ENCODE measurements at regions not wholly inside any gene's neighbourhood (a gene's known extent, or its start where the extent isn't known, plus 50 kb on each side); places are given as distances from the start of the nearest gene placed in this dataset.

DNA sequence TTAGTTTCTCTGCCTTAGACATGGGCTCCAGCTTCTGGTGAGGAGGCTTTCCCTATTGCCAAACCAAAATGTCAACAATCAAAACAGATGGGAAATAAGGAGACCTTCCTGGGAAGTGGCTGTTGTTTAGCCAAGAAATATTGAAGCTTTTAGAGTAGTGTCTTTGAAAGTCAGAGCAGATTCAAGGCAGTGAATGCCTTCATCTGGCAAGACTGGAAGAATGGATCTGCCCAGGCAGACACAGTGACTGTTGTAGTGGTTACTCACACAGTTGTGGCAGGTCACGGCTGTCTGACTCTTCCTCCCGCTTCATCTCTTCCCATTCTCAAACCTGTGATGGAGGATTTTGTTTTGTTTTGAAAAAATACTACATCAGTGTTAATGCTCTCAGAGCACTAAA lies 154.1 kb upstream of the ADO start:
- DNase-seq = no peak
- no peaks in the 10 kb centered on the region for H3K27me3 Mint-ChIP-seq
- H3K36me3 Mint-ChIP-seq (ENCODE audit: low read depth) = no peaks in the 10 kb centered on the region
- H3K4me3 Mint-ChIP-seq = no peak overlapping the region
- H3K27ac Mint-ChIP-seq = no peak overlapping the region
- H3K9me3 Mint-ChIP-seq = peaks cover under 1% of the 10 kb centered on the region
- peaks cover 49% of the 10 kb centered on the region for H3K4me1 Mint-ChIP-seq (ENCODE audit: low read depth)

GRCh38 chr10:62651341-62651740 lies 153.2 kb upstream of the ADO start:
- H3K27me3 Mint-ChIP-seq = no peaks in the 10 kb centered on the region
- peaks cover 52% of the 10 kb centered on the region for H3K4me1 Mint-ChIP-seq (ENCODE audit: low read depth)
- DNase-seq = no peak
- no peak overlapping the region for H3K4me3 Mint-ChIP-seq
- H3K27ac Mint-ChIP-seq = no peak overlapping the region
- no peaks in the 10 kb centered on the region for H3K36me3 Mint-ChIP-seq (ENCODE audit: low read depth)
- peaks cover 2% of the 10 kb centered on the region for H3K9me3 Mint-ChIP-seq

DNA sequence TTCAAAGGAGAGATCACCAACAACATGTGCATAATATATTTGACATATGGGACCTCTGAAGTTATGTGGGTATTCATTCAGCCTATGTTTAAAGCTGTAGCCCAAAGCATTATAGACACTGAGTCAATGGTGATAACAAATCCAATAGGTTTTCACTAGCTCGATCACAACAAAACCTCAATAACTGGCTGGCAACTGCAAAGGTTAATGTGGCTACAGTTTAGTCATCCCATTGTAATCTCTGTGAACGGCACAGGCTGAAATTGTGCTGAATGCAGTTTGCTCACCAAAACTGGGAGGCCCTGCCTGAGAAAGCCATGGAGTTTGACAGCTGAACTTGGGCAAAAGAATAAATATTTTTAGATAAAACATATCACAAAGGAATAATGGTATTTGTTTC lies 152.4 kb upstream of the ADO start:
- no peak for DNase-seq
- Mint-ChIP-seq H3K27me3 (no peaks in the 10 kb centered on the region), H3K27ac (no peak overlapping the region), H3K4me3 (no peak overlapping the region), H3K4me1 (ENCODE audit: low read depth) (peaks cover 46% of the 10 kb centered on the region), H3K9me3 (peaks cover 2% of the 10 kb centered on the region), H3K36me3 (ENCODE audit: low read depth) (no peaks in the 10 kb centered on the region)

DNA sequence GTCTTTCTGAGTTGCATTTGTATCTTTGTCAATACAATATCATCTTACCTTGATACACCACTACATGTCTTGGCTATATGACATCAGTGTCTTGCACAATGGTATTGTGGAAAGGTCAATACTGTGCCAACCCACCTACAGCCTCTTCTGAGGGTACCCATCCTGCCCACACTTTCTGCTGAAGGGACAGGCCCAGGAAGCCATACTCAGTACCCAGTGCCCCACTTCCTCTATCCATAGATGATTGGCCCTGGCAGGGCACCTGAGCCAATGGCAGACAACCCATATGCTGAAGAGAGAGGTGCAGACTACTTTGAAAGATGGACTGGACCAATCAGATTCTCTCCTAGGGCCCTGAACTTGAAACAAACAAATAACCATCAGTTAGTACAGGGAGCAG lies 152.0 kb upstream of the ADO start:
- Mint-ChIP-seq H3K36me3 (ENCODE audit: low read depth) (no peaks in the 10 kb centered on the region), H3K9me3 (peaks cover 2% of the 10 kb centered on the region), H3K4me1 (ENCODE audit: low read depth) (peaks cover 42% of the 10 kb centered on the region), H3K27me3 (no peaks in the 10 kb centered on the region), H3K27ac (no peak overlapping the region), H3K4me3 (no peak overlapping the region)
- no peak for DNase-seq

DNA sequence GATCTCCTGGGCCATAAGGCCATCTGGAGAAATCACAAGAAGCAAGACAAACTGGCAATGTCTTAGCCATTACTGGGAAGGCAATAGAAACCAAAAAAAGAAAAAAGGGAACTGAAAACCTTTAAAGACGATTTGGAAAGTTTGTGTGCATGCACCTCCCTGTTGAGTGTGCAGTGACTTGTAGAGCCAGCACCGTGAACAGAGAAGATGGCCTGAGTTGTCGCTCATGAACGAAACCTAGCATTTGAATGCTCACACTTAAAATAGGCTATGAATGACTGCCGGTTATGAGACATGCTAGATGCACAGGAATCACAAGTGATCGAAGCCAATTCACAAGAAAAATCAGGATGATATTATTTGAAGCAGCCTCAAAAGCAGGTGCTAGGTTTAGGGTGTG lies 151.3 kb upstream of the ADO start:
- DNase-seq = no peak
- Mint-ChIP-seq H3K27ac (no peak overlapping the region), H3K4me3 (no peak overlapping the region), H3K27me3 (no peaks in the 10 kb centered on the region), H3K4me1 (ENCODE audit: low read depth) (peaks cover 36% of the 10 kb centered on the region), H3K9me3 (peaks cover 2% of the 10 kb centered on the region), H3K36me3 (ENCODE audit: low read depth) (no peaks in the 10 kb centered on the region)

DNA sequence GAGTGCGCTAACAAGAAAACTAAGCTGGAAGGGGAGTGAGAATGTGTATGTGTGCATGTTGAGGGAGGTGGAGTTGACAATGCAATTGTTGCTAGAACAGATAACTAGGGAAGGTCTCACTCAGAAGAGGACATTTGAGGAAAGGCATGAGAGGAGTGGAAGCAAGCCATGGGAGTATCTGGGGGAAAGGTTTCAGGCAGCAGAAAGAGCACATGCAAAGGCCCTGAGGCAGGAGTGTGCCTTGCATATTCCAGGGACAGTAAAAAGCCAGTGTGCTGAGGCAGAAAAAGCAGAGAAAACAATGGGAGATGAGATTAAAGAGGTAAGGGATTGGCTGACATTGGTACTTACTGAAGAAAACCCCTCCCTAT lies 149.6 kb upstream of the ADO start:
- H3K27me3 Mint-ChIP-seq = no peaks in the 10 kb centered on the region
- peaks cover 2% of the 10 kb centered on the region for H3K9me3 Mint-ChIP-seq
- H3K4me3 Mint-ChIP-seq = no peak overlapping the region
- no peak overlapping the region for H3K27ac Mint-ChIP-seq
- no peak for DNase-seq
- H3K4me1 Mint-ChIP-seq (ENCODE audit: low read depth) = peaks cover 30% of the 10 kb centered on the region
- no peaks in the 10 kb centered on the region for H3K36me3 Mint-ChIP-seq (ENCODE audit: low read depth)

- Mint-ChIP-seq H3K4me1 (ENCODE audit: low read depth) (peaks cover 30% of the 10 kb centered on the region), H3K27ac (no peak overlapping the region), H3K27me3 (no peaks in the 10 kb centered on the region), H3K36me3 (ENCODE audit: low read depth) (no peaks in the 10 kb centered on the region), H3K9me3 (peaks cover 2% of the 10 kb centered on the region), H3K4me3 (no peak overlapping the region)
- no peak for DNase-seq
Observed at GRCh38 chr10:62655337-62655994, 149.1 kb upstream of the ADO start.

- peaks cover 25% of the 10 kb centered on the region for H3K4me1 Mint-ChIP-seq (ENCODE audit: low read depth)
- H3K27ac Mint-ChIP-seq = no peak overlapping the region
- no peaks in the 10 kb centered on the region for H3K36me3 Mint-ChIP-seq (ENCODE audit: low read depth)
- no peak overlapping the region for H3K4me3 Mint-ChIP-seq
- no peaks in the 10 kb centered on the region for H3K27me3 Mint-ChIP-seq
- no peak for DNase-seq
- peaks cover 2% of the 10 kb centered on the region for H3K9me3 Mint-ChIP-seq
Observed at GRCh38 chr10:62657244-62657835, 147.2 kb upstream of the ADO start.

- peaks cover 2% of the 10 kb centered on the region for H3K9me3 Mint-ChIP-seq
- H3K4me1 Mint-ChIP-seq (ENCODE audit: low read depth) = peaks cover 16% of the 10 kb centered on the region
- DNase-seq = no peak
- H3K4me3 Mint-ChIP-seq = no peak overlapping the region
- no peaks in the 10 kb centered on the region for H3K27me3 Mint-ChIP-seq
- no peaks in the 10 kb centered on the region for H3K36me3 Mint-ChIP-seq (ENCODE audit: low read depth)
- H3K27ac Mint-ChIP-seq = no peak overlapping the region
Observed at GRCh38 chr10:62658516-62658915, 146.0 kb upstream of the ADO start.

GRCh38 chr10:62661143-62661542 lies 143.4 kb upstream of the ADO start:
- no peak for DNase-seq
- no peaks in the 10 kb centered on the region for H3K9me3 Mint-ChIP-seq
- no peaks in the 10 kb centered on the region for H3K36me3 Mint-ChIP-seq (ENCODE audit: low read depth)
- no peak overlapping the region for H3K27ac Mint-ChIP-seq
- no peak overlapping the region for H3K4me3 Mint-ChIP-seq
- H3K27me3 Mint-ChIP-seq = no peaks in the 10 kb centered on the region
- H3K4me1 Mint-ChIP-seq (ENCODE audit: low read depth) = no peaks in the 10 kb centered on the region

GRCh38 chr10:62662486-62662885 lies 142.0 kb upstream of the ADO start:
- Mint-ChIP-seq H3K4me3 (no peak overlapping the region), H3K27ac (no peak overlapping the region), H3K36me3 (ENCODE audit: low read depth) (no peaks in the 10 kb centered on the region), H3K4me1 (ENCODE audit: low read depth) (no peaks in the 10 kb centered on the region), H3K9me3 (no peaks in the 10 kb centered on the region), H3K27me3 (no peaks in the 10 kb centered on the region)
- no peak for DNase-seq

DNA sequence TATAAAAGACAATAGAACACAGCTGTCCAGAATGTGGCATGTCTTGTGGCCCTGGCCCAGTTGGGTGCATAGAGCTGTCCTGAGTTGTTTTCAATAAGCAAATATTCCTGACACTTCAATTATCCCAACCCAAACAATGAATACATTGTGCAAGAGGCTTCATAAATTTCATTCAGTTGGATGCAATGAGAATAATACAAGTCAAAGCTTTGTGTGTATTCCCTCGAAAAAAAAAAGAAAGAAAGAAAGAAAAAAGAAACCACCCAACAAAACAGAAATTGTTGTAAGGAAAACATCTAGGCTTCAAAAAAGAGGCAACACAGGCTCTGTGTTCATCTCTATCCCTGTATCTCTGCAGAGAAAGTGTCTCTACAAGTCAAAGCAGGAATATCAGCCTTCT lies 138.7 kb upstream of the ADO start:
- Mint-ChIP-seq H3K36me3 (ENCODE audit: low read depth) (no peaks in the 10 kb centered on the region), H3K27ac (no peak overlapping the region), H3K9me3 (no peaks in the 10 kb centered on the region), H3K4me1 (ENCODE audit: low read depth) (peaks cover 8% of the 10 kb centered on the region), H3K27me3 (no peaks in the 10 kb centered on the region), H3K4me3 (no peak overlapping the region)
- no peak for DNase-seq

- peaks cover 13% of the 10 kb centered on the region for H3K4me1 Mint-ChIP-seq (ENCODE audit: low read depth)
- DNase-seq = no peak
- H3K9me3 Mint-ChIP-seq = no peaks in the 10 kb centered on the region
- no peaks in the 10 kb centered on the region for H3K36me3 Mint-ChIP-seq (ENCODE audit: low read depth)
- H3K27me3 Mint-ChIP-seq = no peaks in the 10 kb centered on the region
- no peak overlapping the region for H3K27ac Mint-ChIP-seq
- H3K4me3 Mint-ChIP-seq = no peak overlapping the region
Observed at GRCh38 chr10:62666275-62666674, 138.2 kb upstream of the ADO start.

DNA sequence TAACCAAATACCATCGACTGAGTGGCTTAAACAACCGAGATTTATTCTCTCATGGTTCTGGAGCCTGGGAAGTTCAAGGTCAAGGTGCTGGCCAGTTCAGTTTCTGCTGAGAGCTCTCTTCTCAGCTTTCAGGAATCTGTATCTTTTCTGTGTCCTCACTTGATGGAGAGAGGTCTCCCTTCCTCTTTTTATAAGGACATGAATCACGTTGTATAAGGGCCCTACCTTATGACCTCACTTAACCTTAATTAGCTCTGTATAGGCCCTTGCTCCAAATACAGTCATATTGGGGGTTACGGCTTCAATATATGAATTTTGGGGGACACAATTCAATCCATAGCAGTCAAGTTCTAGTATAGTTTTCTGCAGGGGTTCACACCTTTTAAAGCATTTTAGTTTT lies 135.2 kb upstream of the ADO start:
- no peak overlapping the region for H3K27ac Mint-ChIP-seq
- DNase-seq = no peak
- no peaks in the 10 kb centered on the region for H3K27me3 Mint-ChIP-seq
- no peaks in the 10 kb centered on the region for H3K9me3 Mint-ChIP-seq
- no peak overlapping the region for H3K4me3 Mint-ChIP-seq
- no peaks in the 10 kb centered on the region for H3K36me3 Mint-ChIP-seq (ENCODE audit: low read depth)
- peaks cover 17% of the 10 kb centered on the region for H3K4me1 Mint-ChIP-seq (ENCODE audit: low read depth)

DNA sequence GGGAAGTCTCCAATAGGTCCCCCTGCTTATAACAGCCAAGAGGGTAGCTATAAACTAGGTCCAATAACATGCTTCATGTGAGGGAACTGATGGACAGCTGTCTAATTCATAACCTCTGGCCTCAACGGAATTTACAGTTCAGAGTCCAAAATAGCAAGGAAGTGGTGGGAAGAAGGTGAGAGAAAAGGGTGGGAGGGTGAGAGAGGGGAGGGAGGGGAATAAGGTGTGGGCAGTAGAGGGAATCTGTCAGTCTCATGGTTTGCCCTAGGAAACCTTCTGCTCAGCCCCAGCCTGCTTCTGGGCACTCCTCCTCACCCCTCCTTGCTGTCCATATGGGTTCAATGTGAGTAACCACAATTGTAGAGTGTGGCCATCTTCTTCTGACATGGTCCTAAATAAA lies 133.4 kb upstream of the ADO start:
- no peaks in the 10 kb centered on the region for H3K27me3 Mint-ChIP-seq
- no peak for DNase-seq
- H3K4me3 Mint-ChIP-seq = no peak overlapping the region
- H3K9me3 Mint-ChIP-seq = no peaks in the 10 kb centered on the region
- H3K36me3 Mint-ChIP-seq (ENCODE audit: low read depth) = no peaks in the 10 kb centered on the region
- H3K27ac Mint-ChIP-seq = no peak overlapping the region
- H3K4me1 Mint-ChIP-seq (ENCODE audit: low read depth) = peaks cover 17% of the 10 kb centered on the region

Measured in activated T-cell treated with anti-CD3 and anti-CD28 coated beads, Interleukin-2, amount 50 U/mL, for 24 hours (primary cell).